ENCODE measurements at regions not wholly inside any gene's neighbourhood (a gene's known extent, or its start where the extent isn't known, plus 50 kb on each side); places are given as distances from the start of the nearest gene placed in this dataset.

DNA sequence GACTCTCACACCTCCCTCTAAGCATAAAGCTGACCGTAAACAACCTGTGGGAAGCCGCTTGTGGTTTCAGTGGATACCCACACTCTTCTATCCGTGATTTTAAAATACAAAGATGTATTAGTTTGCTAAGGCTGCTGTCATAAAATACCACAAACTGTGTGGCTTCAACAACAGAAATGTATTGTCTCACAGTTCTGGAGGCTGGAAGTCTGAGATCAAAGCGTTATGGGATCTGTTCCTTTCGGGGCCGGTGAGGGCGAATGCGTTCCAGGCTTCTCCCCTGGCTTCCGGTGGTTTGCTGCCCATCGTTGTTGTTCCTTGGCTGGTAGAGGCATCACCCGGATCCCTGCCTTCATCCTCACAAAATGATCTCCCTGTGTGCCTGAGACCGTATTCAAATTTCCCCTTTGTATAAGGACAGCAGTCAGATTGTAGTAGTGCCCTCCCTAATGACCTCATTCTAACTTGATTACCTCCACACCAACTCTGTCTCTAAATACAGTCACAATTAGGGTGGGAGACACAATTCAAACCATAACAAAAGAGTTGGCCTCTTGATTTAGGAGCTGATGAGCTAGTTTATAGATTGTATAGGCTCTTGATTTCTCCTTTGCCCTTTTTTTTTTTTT lies 210.6 kb upstream of the SOX4 start:
- no peaks in the 10 kb centered on the region for H3K4me1 Mint-ChIP-seq
- no peak overlapping the region for H3K27ac Mint-ChIP-seq
- no peak overlapping the region for H3K4me3 Mint-ChIP-seq
- DNase-seq (ENCODE audit: low spot score in 2 of 2) (no peak), ATAC-seq (no peak)
- H3K9me3 Mint-ChIP-seq = no peaks in the 10 kb centered on the region
- H3K36me3 Mint-ChIP-seq = no peaks in the 10 kb centered on the region

DNA sequence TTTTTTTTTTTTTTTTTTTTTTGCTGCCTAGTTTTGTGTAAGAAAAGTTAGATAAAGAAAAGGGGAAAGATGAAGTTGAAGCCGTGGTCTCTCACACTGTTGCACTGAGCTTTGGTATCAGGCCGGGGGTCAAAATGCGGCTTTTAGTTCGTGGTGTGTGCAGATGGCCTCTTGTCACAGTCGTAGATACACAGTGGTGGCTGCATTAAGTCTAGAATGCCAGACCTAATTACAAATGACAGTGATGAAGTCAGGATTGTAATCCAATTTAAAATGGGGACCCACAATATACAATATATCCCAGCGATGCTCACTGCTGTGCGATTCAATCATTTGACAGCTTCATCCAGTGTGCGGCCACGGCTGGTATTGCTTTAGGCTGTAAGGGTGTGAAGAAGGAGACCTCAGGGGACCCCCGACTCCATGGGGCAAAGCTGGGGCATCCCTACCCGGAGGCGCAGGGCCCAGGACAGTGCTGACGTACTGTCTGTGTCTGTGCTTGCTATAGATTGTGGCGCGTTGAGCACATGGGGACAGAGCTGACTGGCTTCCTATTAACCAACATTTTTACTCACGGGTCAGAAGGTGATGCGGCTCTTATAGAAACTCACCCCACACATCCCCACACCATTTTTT lies 210.0 kb upstream of the SOX4 start:
- Mint-ChIP-seq H3K36me3 (no peaks in the 10 kb centered on the region), H3K9me3 (no peaks in the 10 kb centered on the region), H3K27ac (no peak overlapping the region), H3K4me3 (no peak overlapping the region), H3K4me1 (no peaks in the 10 kb centered on the region)
- ATAC-seq (peak; percentile 24), DNase-seq (ENCODE audit: low spot score in 2 of 2) (no peak)

GRCh38 chr6:21384216-21384615 lies 209.3 kb upstream of the SOX4 start:
- H3K9me3 Mint-ChIP-seq = no peaks in the 10 kb centered on the region
- no peak overlapping the region for H3K4me3 Mint-ChIP-seq
- no peaks in the 10 kb centered on the region for H3K4me1 Mint-ChIP-seq
- ATAC-seq (peak; percentile 36), DNase-seq (ENCODE audit: low spot score in 2 of 2) (no peak)
- no peaks in the 10 kb centered on the region for H3K36me3 Mint-ChIP-seq
- H3K27ac Mint-ChIP-seq = no peak overlapping the region

GRCh38 chr6:21386744-21387143 lies 206.8 kb upstream of the SOX4 start:
- Mint-ChIP-seq H3K36me3 (no peaks in the 10 kb centered on the region), H3K4me1 (no peaks in the 10 kb centered on the region), H3K9me3 (no peaks in the 10 kb centered on the region), H3K4me3 (no peak overlapping the region), H3K27ac (no peak overlapping the region)
- DNase-seq (ENCODE audit: low spot score in 2 of 2) (no peak), ATAC-seq (no peak)

GRCh38 chr6:21390532-21391213 lies 202.9 kb upstream of the SOX4 start:
- DNase-seq (ENCODE audit: low spot score in 2 of 2) (no peak), ATAC-seq (no peak)
- Mint-ChIP-seq H3K27ac (no peak overlapping the region), H3K36me3 (no peaks in the 10 kb centered on the region), H3K4me3 (no peak overlapping the region), H3K9me3 (no peaks in the 10 kb centered on the region), H3K4me1 (no peaks in the 10 kb centered on the region)

DNA sequence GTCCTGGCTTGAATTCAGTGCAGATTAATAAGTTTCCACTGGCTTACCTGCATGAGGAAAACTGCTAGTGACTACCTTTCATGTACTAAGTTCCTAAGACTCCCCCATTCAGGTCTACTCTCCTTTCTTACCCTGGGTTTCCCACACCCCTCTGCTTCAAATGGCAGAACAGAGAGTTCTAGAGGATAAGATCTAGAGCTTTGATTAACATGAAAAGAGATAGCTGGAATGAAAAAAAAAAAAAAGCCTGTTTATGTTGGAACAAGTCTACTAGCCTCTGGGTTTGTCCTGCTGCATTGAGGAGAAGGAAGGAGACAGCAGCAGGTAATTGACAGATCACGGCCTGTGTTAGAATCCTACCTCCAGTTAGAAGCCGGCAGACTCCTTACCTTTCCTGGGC lies 201.4 kb upstream of the SOX4 start:
- no peaks in the 10 kb centered on the region for H3K4me1 Mint-ChIP-seq
- no peak overlapping the region for H3K4me3 Mint-ChIP-seq
- no peak overlapping the region for H3K27ac Mint-ChIP-seq
- DNase-seq (ENCODE audit: low spot score in 2 of 2) (no peak), ATAC-seq (no peak)
- no peaks in the 10 kb centered on the region for H3K36me3 Mint-ChIP-seq
- H3K9me3 Mint-ChIP-seq = no peaks in the 10 kb centered on the region

- no peak for DNase-seq (ENCODE audit: low spot score in 2 of 2)
- H3K27ac Mint-ChIP-seq = no peak overlapping the region
- ATAC-seq = no peak
- no peak overlapping the region for H3K4me3 Mint-ChIP-seq
- no peaks in the 10 kb centered on the region for H3K9me3 Mint-ChIP-seq
- H3K36me3 Mint-ChIP-seq = no peaks in the 10 kb centered on the region
- no peaks in the 10 kb centered on the region for H3K4me1 Mint-ChIP-seq
Observed at GRCh38 chr6:21393441-21394165, 199.9 kb upstream of the SOX4 start.

- Mint-ChIP-seq H3K9me3 (no peaks in the 10 kb centered on the region), H3K36me3 (no peaks in the 10 kb centered on the region), H3K4me3 (no peak overlapping the region), H3K4me1 (no peaks in the 10 kb centered on the region), H3K27ac (no peak overlapping the region)
- DNase-seq (ENCODE audit: low spot score in 2 of 2) (no peak), ATAC-seq (no peak)
Observed at GRCh38 chr6:21395121-21395520, 198.4 kb upstream of the SOX4 start.

DNA sequence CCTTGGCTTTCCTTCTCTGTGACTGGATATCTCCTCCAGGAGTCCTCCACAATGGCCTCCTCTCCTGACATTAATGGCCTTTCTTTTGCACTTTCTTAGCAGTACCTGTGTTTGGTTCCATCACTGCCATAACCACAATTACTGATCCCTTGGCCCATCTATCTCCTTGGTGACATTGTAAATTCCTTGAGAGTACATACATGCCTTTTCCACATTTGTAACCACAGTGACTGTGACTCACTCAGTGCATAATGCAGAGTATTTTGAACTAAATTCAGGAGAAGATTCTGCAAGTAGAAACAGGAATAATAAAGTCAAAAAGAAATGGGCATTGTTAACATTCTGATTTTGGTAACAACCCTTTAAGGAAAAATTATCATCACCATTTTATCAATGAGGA lies 197.2 kb upstream of the SOX4 start:
- Mint-ChIP-seq H3K27ac (no peak overlapping the region), H3K4me1 (no peaks in the 10 kb centered on the region), H3K9me3 (no peaks in the 10 kb centered on the region), H3K4me3 (no peak overlapping the region), H3K36me3 (no peaks in the 10 kb centered on the region)
- DNase-seq (ENCODE audit: low spot score in 2 of 2) (no peak), ATAC-seq (no peak)

- no peak for ATAC-seq
- H3K27ac Mint-ChIP-seq = no peak overlapping the region
- no peaks in the 10 kb centered on the region for H3K9me3 Mint-ChIP-seq
- no peaks in the 10 kb centered on the region for H3K4me1 Mint-ChIP-seq
- no peak for DNase-seq (ENCODE audit: low spot score in 2 of 2)
- no peak overlapping the region for H3K4me3 Mint-ChIP-seq
- H3K36me3 Mint-ChIP-seq = no peaks in the 10 kb centered on the region
Observed at GRCh38 chr6:21398741-21399325, 194.7 kb upstream of the SOX4 start.

GRCh38 chr6:21402368-21402767 lies 191.2 kb upstream of the SOX4 start:
- Mint-ChIP-seq H3K4me1 (no peaks in the 10 kb centered on the region), H3K27ac (no peak overlapping the region), H3K9me3 (no peaks in the 10 kb centered on the region), H3K4me3 (no peak overlapping the region), H3K36me3 (no peaks in the 10 kb centered on the region)
- DNase-seq (ENCODE audit: low spot score in 2 of 2) (peak; percentile 10 to 70), ATAC-seq (peak; percentile 98)

DNA sequence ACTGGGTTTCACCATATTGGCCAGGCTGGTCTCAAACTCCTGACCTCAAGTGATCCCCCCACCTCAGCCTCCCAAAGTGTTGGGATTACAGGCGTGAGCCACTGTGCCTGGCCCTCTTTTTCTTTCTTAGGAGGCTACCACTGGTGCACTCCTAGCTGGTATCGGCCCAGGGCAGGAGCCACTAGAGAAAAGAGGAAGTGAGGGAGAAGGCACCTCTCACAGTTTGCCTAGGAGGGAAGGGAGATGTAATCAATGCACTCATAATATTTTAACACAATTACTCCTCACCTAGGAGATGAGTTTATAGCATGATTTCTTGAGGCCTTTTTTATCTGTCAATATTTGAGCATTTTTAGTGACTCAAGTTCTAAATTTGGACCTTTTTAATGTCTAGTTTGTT lies 189.0 kb upstream of the SOX4 start:
- Mint-ChIP-seq H3K4me1 (no peaks in the 10 kb centered on the region), H3K4me3 (no peak overlapping the region), H3K36me3 (no peaks in the 10 kb centered on the region), H3K9me3 (peaks cover 4% of the 10 kb centered on the region), H3K27ac (no peak overlapping the region)
- DNase-seq (ENCODE audit: low spot score in 2 of 2) (no peak), ATAC-seq (no peak)

DNA sequence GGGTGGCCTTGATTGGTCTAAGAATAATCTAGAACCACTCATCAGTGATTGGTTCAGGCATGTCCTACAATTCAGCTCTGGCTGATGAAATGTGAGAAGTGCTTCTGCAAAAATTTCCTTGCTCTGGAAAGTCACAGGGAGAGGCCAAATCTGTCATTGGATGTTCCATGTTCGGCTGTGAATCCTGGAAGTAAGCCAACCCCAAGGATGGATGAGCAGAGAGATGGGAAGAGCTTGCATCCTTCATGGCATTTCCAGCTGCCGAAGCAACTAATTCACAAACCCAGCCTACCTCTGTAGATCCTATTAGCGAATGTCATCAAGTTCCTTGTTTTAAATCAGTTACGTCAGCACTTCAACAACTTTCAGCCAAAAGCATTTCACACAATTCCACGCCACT lies 187.2 kb upstream of the SOX4 start:
- H3K36me3 Mint-ChIP-seq = no peaks in the 10 kb centered on the region
- ATAC-seq (no peak), DNase-seq (ENCODE audit: low spot score in 2 of 2) (no peak)
- H3K4me3 Mint-ChIP-seq = no peak overlapping the region
- no peak overlapping the region for H3K27ac Mint-ChIP-seq
- no peaks in the 10 kb centered on the region for H3K4me1 Mint-ChIP-seq
- peaks cover 4% of the 10 kb centered on the region for H3K9me3 Mint-ChIP-seq

DNA sequence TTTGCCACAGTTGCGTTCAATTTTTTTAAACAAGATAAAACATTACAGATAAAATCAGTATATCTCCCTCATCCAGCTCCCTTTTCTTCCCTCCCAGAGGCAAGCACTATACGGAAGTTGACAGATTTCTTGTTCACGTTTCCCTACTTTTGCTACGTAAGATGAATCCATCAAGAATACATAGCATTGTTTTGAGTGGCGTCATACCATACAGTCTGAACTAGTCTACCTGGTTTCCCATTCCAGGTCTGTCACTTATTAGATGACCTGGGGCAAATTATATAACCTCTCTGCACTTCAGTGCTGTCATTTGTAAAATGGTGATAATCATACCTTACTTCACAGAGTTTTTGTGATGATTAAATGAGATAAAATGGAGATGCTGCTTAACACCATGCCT lies 184.3 kb upstream of the SOX4 start:
- Mint-ChIP-seq H3K4me3 (no peak overlapping the region), H3K4me1 (no peaks in the 10 kb centered on the region), H3K36me3 (no peaks in the 10 kb centered on the region), H3K27ac (no peak overlapping the region), H3K9me3 (peaks cover 4% of the 10 kb centered on the region)
- DNase-seq (ENCODE audit: low spot score in 2 of 2) (no peak), ATAC-seq (no peak)

DNA sequence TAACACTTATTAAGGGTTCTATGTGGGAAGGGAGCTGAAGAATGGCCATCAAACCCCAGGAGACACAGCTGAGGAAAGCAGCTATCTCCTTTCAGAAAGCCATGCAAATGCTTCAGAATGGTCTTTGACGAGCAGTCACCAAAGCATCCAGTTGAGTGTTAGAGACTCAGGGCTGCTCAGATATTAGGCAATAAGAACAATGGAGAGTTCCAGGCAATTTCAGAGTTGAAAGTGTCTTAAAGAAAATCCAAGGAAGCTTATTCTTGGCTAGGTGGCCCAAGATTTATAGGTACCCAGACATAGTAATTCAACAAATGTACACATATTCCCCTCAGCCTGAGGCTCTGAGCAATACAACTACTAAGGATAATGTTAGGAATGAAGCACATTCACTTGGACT lies 180.1 kb upstream of the SOX4 start:
- Mint-ChIP-seq H3K4me1 (no peaks in the 10 kb centered on the region), H3K9me3 (no peaks in the 10 kb centered on the region), H3K4me3 (no peak overlapping the region), H3K36me3 (no peaks in the 10 kb centered on the region), H3K27ac (no peak overlapping the region)
- ATAC-seq (no peak), DNase-seq (ENCODE audit: low spot score in 2 of 2) (no peak)
